Choroid plexus epithelial cell (primary cell): ENCODE measurements at regions not wholly inside any gene's neighbourhood (a gene's known extent, or its start where the extent isn't known, plus 50 kb on each side); places are given as distances from the start of the nearest gene placed in this dataset.

ENCODE experiments used
- DNase-seq: peaks from one replicate; pipeline ENCODE4 v3.0.0-alpha.2; 2010; ENCODE audit warnings: low read depth
- H3K4me3 ChIP-seq: 2 replicates; pipeline ENCODE4 v1.5.1; 2011; ENCODE audit warnings: low read depth, mild to moderate bottlenecking, control low read depth, low read length, moderate library complexity
- TF ChIP-seq, protein P1 (sequence below): conservative IDR thresholded peaks from 2 replicates; pipeline ENCODE4 v1.5.1; 2011; ENCODE audit warnings: low read depth, mild to moderate bottlenecking, control low read depth, inconsistent platforms, low read length, moderate library complexity

DNA sequence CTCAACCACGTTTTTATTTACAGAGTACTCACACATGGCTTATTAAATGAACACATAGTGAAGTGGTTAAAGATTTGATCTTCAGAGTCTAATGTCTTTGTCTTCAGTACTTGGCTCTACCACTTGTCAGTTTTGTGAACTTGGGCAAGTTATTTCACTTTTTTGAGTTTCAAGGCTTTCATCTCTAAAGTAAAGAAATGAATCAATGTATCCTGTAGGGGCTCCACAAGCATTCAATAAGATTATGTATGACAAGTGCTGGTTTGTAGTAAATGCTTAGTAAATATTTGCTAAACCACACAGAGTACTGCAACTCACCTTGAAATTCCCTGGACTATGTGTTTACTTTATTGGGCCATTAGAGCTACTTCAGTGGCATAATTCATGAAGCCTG is 446.0 kb upstream of the GOT2 start:
- no peak for DNase-seq
- H3K4me3 ChIP-seq = no peak overlapping the region
- TF ChIP-seq, protein P1, sequence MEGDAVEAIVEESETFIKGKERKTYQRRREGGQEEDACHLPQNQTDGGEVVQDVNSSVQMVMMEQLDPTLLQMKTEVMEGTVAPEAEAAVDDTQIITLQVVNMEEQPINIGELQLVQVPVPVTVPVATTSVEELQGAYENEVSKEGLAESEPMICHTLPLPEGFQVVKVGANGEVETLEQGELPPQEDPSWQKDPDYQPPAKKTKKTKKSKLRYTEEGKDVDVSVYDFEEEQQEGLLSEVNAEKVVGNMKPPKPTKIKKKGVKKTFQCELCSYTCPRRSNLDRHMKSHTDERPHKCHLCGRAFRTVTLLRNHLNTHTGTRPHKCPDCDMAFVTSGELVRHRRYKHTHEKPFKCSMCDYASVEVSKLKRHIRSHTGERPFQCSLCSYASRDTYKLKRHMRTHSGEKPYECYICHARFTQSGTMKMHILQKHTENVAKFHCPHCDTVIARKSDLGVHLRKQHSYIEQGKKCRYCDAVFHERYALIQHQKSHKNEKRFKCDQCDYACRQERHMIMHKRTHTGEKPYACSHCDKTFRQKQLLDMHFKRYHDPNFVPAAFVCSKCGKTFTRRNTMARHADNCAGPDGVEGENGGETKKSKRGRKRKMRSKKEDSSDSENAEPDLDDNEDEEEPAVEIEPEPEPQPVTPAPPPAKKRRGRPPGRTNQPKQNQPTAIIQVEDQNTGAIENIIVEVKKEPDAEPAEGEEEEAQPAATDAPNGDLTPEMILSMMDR = no peak

DNA sequence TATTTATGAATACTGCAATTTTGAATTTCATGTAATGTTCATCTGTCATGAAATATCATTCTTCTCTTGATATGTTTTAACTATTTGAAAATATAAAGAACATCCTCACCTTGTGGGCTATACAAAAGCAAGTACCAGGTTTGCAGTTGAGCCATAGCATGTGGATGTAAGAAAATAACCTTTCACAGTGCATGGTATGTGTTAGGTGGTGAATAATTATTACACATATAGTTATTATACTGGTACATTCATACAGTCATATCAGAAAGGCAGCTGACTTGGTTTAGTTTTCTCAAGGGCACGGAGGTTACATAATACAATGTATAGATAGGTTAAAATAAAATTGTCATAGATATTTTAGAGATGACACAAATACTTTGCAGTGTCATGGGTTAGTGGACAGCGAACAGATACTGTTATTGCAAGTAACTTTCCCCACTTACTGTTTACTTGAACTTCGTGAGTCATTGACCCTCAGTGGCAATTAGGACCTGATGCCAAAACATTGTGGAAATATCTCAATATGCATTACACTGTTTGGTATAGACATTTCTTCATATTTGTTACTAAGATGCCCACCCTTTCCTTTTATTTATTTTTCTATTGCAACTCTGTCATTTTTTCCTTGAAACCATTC is 445.4 kb upstream of the GOT2 start:
- no peak overlapping the region for H3K4me3 ChIP-seq
- peak; percentile 36 for DNase-seq
- TF ChIP-seq, protein P1 = no peak

DNA sequence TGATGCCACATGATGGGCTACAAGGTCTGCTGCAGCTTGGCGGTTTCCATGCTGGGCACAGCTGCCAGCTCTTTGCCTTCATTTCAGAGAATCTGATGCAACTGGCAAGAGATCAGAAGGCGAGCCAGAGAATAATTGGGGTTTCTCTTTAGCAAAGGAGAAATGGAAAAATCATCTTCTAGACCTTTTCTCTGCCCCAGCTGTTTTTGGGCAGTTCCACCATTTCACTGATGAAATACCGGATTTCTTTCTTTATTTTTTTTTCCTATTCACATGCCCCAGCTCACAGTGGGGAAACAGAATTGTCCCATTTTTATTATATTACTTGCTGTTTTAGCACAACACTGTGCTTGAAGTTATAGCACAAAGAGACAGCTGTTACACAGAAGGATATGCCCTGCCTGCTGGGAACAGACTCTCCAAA is 439.3 kb upstream of the GOT2 start:
- TF ChIP-seq, protein P1 = no peak
- H3K4me3 ChIP-seq = no peak overlapping the region
- no peak for DNase-seq

DNA sequence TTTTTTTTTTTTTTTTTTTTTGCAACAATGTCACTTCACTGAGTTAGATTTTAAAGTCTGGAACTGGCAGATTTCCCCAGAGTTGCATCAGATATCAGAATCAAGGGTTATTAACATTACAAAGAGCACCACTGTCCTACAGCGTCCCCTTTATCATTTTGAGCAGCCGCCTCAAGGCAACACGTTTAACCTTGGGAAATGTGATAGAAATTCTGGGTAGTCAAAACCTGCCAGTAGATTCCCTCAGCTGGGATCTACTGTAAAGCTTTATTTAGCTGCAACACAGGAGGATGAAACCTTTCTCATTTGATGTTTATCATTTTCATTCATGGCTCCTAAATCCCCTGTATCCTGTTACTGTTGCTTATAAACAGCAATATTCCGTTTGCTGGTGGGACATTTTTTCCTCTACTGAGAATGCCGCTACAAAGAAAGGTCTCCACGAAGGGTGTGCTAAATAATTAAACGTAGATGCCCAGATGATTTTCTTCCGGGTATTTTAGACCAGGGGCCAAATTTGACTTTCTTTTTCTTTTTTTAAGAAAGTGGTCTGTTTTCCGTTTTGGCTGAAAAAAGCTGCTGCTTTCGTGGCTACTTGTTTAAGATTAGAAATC is 436.1 kb upstream of the GOT2 start:
- no peak for DNase-seq
- TF ChIP-seq, protein P1 = no peak
- no peak overlapping the region for H3K4me3 ChIP-seq

DNA sequence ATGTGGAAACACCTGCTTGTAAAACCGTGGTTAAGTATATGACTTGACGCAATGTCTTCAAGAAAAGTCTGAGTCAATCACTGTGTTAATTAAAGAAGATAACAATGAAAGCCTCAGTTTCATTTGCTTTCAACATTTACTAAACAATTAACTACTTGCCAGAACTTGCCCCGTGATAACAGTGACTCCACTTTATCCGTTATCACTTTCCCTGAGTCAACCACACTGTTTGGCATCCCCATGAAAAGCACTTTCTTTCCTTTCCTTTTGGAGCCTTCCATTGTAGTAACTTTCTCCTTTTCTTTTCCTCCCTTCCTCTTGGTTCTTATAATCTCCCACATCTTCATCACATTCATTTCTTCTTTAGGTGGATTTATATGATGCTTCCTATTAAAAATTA is 435.1 kb upstream of the GOT2 start:
- TF ChIP-seq, protein P1 = no peak
- H3K4me3 ChIP-seq = no peak overlapping the region
- DNase-seq = no peak

DNA sequence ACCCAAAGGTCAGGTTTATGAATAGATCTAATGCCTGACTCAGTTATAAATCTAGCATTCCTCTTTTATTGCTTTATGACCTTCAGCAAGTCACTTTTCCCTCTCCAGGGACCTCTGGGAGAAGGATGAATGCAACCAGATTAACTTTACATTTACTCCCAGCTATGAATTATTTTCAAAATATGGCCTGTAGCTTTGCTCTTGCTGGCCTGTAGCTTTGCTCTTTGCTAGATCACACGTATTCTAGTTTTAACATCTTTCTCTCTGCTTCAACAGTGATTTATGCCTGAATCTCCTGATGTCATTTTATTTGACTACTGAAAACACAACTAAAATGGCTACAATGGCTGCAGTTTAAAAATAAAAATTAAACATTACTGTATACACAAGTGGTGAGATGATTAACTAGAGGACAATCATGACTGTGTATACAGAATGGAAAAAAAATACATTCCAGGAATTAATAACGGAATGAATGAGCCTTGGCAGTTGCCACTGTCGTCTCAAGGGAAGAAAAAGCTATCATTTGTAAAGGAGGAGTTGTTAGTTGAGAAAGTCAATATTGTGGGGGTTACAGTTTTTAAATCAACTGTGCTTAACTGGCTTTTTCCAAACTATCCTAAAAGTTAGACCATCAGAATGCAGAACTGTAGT is 434.5 kb upstream of the GOT2 start:
- no peak for DNase-seq
- no peak overlapping the region for H3K4me3 ChIP-seq
- TF ChIP-seq, protein P1 = no peak

DNA sequence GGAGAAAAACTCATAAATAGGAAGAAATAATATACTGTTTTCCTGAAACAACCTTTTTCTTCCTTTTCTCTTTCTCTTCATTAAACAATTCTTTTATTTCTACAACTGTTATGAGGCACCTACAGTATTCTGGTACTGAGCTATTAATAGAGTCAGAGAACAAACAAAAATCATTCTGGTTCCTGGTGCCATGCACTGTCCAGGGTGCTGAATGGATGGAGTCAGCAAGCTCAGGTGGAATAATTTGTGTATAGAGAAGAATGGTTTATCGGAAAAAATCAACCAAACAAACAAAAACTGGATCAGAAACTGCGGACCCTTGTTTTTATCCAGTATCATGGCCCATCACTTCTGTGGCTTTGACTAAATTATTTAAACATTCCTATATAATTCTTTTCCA is 430.3 kb upstream of the GOT2 start:
- TF ChIP-seq, protein P1 = no peak
- H3K4me3 ChIP-seq = no peak overlapping the region

More for the DNA sequence above, 430.3 kb upstream of the GOT2 start:
- peak; percentile 6 for DNase-seq
